ENCODE measurements at regions not wholly inside any gene's neighbourhood (a gene's known extent, or its start where the extent isn't known, plus 50 kb on each side); places are given as distances from the start of the nearest gene placed in this dataset.

GRCh38 chr2:18297534-18298058, 262.9 kb downstream of the RDH14 start:
- no peak overlapping the region for H3K9ac ChIP-seq
- H4K20me1 ChIP-seq (ENCODE audit: insufficient read depth), result no peaks in the 10 kb centered on the region
- WGBS, 2 experiments (ENCODE audit: low coverage in 1 of 2, low lambda C conversion rate in 2 of 2, missing lambda C conversion rate in 2 of 2), result 30 to 40% methylated on average over 6 of the region's 6 CpGs
- H3K36me3 ChIP-seq (ENCODE audit: low read depth), result no peaks in the 10 kb centered on the region
- in situ Hi-C loops (cut with MboI), result no loop called here
- no peaks in the 10 kb centered on the region for H3K9me3 ChIP-seq (ENCODE audit: low read depth)
- no peaks in the 10 kb centered on the region for H3K9me2 ChIP-seq (ENCODE audit: insufficient read depth)
- H3K27me3 ChIP-seq (replicated peaks; ENCODE audit: insufficient read depth), result no peaks in the 10 kb centered on the region
- H3K27ac ChIP-seq, result no peak overlapping the region
- DNase-seq, result no peak
- no peak overlapping the region for H3K4me2 ChIP-seq (ENCODE audit: unreplicated experiment)
- H3K4me1 ChIP-seq (ENCODE audit: insufficient read depth), result peaks cover 31% of the 10 kb centered on the region
- TF ChIP-seq EZH2phosphoT487 (IDR thresholded peaks at IDR 0.05; ENCODE audit: insufficient read depth, low read depth) (no peak), EZH2 (IDR thresholded peaks at IDR 0.05; ENCODE audit: insufficient read depth, poor library complexity, severe bottlenecking) (no peak)
- H3F3A ChIP-seq (ENCODE audit: insufficient read depth), result peaks cover 36% of the 10 kb centered on the region
- H3K4me3 ChIP-seq, result no peak overlapping the region
- H2AFZ ChIP-seq, result no peak overlapping the region
- H3K79me2 ChIP-seq (ENCODE audit: insufficient read depth), result no peaks in the 10 kb centered on the region

GRCh38 chr2:18290386-18290785, 270.1 kb downstream of the RDH14 start:
- Histone ChIP-seq H3K9me2 (ENCODE audit: insufficient read depth) (no peaks in the 10 kb centered on the region), H3K4me1 (ENCODE audit: insufficient read depth) (peaks cover 11% of the 10 kb centered on the region), H3K9me3 (ENCODE audit: low read depth) (no peaks in the 10 kb centered on the region), H2AFZ (no peak overlapping the region), H3F3A (ENCODE audit: insufficient read depth) (no peaks in the 10 kb centered on the region), H3K79me2 (ENCODE audit: insufficient read depth) (no peaks in the 10 kb centered on the region), H3K9ac (no peak overlapping the region), H3K4me2 (ENCODE audit: unreplicated experiment) (no peak overlapping the region), H4K20me1 (ENCODE audit: insufficient read depth) (no peaks in the 10 kb centered on the region), H3K36me3 (ENCODE audit: low read depth) (no peaks in the 10 kb centered on the region), H3K27me3 (replicated peaks; ENCODE audit: insufficient read depth) (no peaks in the 10 kb centered on the region), H3K4me3 (no peak overlapping the region), H3K27ac (no peak overlapping the region)
- in situ Hi-C loops (cut with MboI), result no loop called here
- peak; percentile 30 for DNase-seq
- TF ChIP-seq EZH2phosphoT487 (IDR thresholded peaks at IDR 0.05; ENCODE audit: insufficient read depth, low read depth) (no peak), EZH2 (IDR thresholded peaks at IDR 0.05; ENCODE audit: insufficient read depth, poor library complexity, severe bottlenecking) (no peak)

GRCh38 chr2:18286897-18287296, 273.6 kb downstream of the RDH14 start:
- DNase-seq, result no peak
- Histone ChIP-seq H3K9me2 (ENCODE audit: insufficient read depth) (no peaks in the 10 kb centered on the region), H4K20me1 (ENCODE audit: insufficient read depth) (no peaks in the 10 kb centered on the region), H3K27me3 (replicated peaks; ENCODE audit: insufficient read depth) (no peaks in the 10 kb centered on the region), H3K4me3 (no peak overlapping the region), H3K27ac (no peak overlapping the region), H3K4me1 (ENCODE audit: insufficient read depth) (peaks cover 11% of the 10 kb centered on the region), H3K79me2 (ENCODE audit: insufficient read depth) (no peaks in the 10 kb centered on the region), H3K9me3 (ENCODE audit: low read depth) (no peaks in the 10 kb centered on the region), H3F3A (ENCODE audit: insufficient read depth) (no peaks in the 10 kb centered on the region), H2AFZ (no peak overlapping the region), H3K36me3 (ENCODE audit: low read depth) (no peaks in the 10 kb centered on the region), H3K9ac (no peak overlapping the region), H3K4me2 (ENCODE audit: unreplicated experiment) (no peak overlapping the region)
- TF ChIP-seq EZH2 (IDR thresholded peaks at IDR 0.05; ENCODE audit: insufficient read depth, poor library complexity, severe bottlenecking), result no peak
- in situ Hi-C loops (cut with MboI), result no loop called here

GRCh38 chr2:18284331-18284730, 276.1 kb downstream of the RDH14 start:
- Histone ChIP-seq H3K36me3 (ENCODE audit: low read depth) (no peaks in the 10 kb centered on the region), H4K20me1 (ENCODE audit: insufficient read depth) (no peaks in the 10 kb centered on the region), H3K4me2 (ENCODE audit: unreplicated experiment) (no peak overlapping the region), H3K9me3 (ENCODE audit: low read depth) (no peaks in the 10 kb centered on the region), H3K4me1 (ENCODE audit: insufficient read depth) (no peaks in the 10 kb centered on the region), H3K9me2 (ENCODE audit: insufficient read depth) (no peaks in the 10 kb centered on the region), H3F3A (ENCODE audit: insufficient read depth) (no peaks in the 10 kb centered on the region), H3K79me2 (ENCODE audit: insufficient read depth) (no peaks in the 10 kb centered on the region), H3K9ac (no peak overlapping the region), H3K27me3 (replicated peaks; ENCODE audit: insufficient read depth) (no peaks in the 10 kb centered on the region), H3K4me3 (no peak overlapping the region), H2AFZ (no peak overlapping the region), H3K27ac (no peak overlapping the region)
- in situ Hi-C loops (cut with MboI), result no loop called here
- WGBS, 2 experiments (ENCODE audit: low coverage in 1 of 2, low lambda C conversion rate in 2 of 2, missing lambda C conversion rate in 2 of 2), result 67 to 71% methylated on average over 4 of the region's 4 CpGs
- DNase-seq, result peak; percentile 47
- TF ChIP-seq EZH2phosphoT487 (IDR thresholded peaks at IDR 0.05; ENCODE audit: insufficient read depth, low read depth) (no peak), EZH2 (IDR thresholded peaks at IDR 0.05; ENCODE audit: insufficient read depth, poor library complexity, severe bottlenecking) (no peak)

GRCh38 chr2:18282026-18282425, 278.4 kb downstream of the RDH14 start:
- Histone ChIP-seq H2AFZ (no peak overlapping the region), H3K4me1 (ENCODE audit: insufficient read depth) (no peaks in the 10 kb centered on the region), H3K27ac (no peak overlapping the region), H3K4me3 (no peak overlapping the region), H3K4me2 (ENCODE audit: unreplicated experiment) (no peak overlapping the region), H3F3A (ENCODE audit: insufficient read depth) (no peaks in the 10 kb centered on the region), H3K36me3 (ENCODE audit: low read depth) (no peaks in the 10 kb centered on the region), H3K79me2 (ENCODE audit: insufficient read depth) (no peaks in the 10 kb centered on the region), H3K27me3 (replicated peaks; ENCODE audit: insufficient read depth) (no peaks in the 10 kb centered on the region), H3K9ac (no peak overlapping the region), H4K20me1 (ENCODE audit: insufficient read depth) (no peaks in the 10 kb centered on the region), H3K9me2 (ENCODE audit: insufficient read depth) (no peaks in the 10 kb centered on the region), H3K9me3 (ENCODE audit: low read depth) (no peaks in the 10 kb centered on the region)
- in situ Hi-C loops (cut with MboI), result no loop called here
- DNase-seq, result no peak
- no peak for TF ChIP-seq EZH2 (IDR thresholded peaks at IDR 0.05; ENCODE audit: insufficient read depth, poor library complexity, severe bottlenecking)
- no peak for TF ChIP-seq EZH2phosphoT487 (IDR thresholded peaks at IDR 0.05; ENCODE audit: insufficient read depth, low read depth)

Data from GM23248 (cell line).